Mammary epithelial cell (primary cell): ENCODE measurements at regions not wholly inside any gene's neighbourhood (a gene's known extent, or its start where the extent isn't known, plus 50 kb on each side); places are given as distances from the start of the nearest gene placed in this dataset.

Source experiments
- EZH2 ChIP-seq: IDR thresholded peaks from 2 replicates; pipeline ENCODE4 v1.6.1; 2012; ENCODE audit warnings: low read length, inconsistent platforms, borderline replicate concordance
- TF ChIP-seq, protein P1 (sequence below), 2 donors: IDR thresholded peaks in 1 of 2; conservative IDR thresholded peaks in 1 of 2; 2 replicates each; pipeline ENCODE4 v1.5.1; 2011 to 2012; ENCODE audit warnings: inconsistent platforms in 2 of 2, low read length in 2 of 2, mild to moderate bottlenecking in 2 of 2, control low read depth in 1 of 2, low read depth in 1 of 2; ENCODE audit not compliant: insufficient read depth in 1 of 2; ENCODE audit errors: extremely low read depth in 1 of 2

GRCh38 chr2:81839780-81840179 is 1535.2 kb upstream of the LRRTM1 start:
- TF ChIP-seq, protein P1, sequence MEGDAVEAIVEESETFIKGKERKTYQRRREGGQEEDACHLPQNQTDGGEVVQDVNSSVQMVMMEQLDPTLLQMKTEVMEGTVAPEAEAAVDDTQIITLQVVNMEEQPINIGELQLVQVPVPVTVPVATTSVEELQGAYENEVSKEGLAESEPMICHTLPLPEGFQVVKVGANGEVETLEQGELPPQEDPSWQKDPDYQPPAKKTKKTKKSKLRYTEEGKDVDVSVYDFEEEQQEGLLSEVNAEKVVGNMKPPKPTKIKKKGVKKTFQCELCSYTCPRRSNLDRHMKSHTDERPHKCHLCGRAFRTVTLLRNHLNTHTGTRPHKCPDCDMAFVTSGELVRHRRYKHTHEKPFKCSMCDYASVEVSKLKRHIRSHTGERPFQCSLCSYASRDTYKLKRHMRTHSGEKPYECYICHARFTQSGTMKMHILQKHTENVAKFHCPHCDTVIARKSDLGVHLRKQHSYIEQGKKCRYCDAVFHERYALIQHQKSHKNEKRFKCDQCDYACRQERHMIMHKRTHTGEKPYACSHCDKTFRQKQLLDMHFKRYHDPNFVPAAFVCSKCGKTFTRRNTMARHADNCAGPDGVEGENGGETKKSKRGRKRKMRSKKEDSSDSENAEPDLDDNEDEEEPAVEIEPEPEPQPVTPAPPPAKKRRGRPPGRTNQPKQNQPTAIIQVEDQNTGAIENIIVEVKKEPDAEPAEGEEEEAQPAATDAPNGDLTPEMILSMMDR (conservative IDR thresholded peaks at IDR 0.05 in 1 of 2, IDR thresholded peaks at IDR 0.05 in 1 of 2; ENCODE audit: extremely low read depth in 1 of 2, insufficient read depth in 1 of 2, low read depth in 1 of 2, low read length in 2 of 2), result no peak
- no peak for TF ChIP-seq EZH2
